ENCODE measurements at regions not wholly inside any gene's neighbourhood (a gene's known extent, or its start where the extent isn't known, plus 50 kb on each side); places are given as distances from the start of the nearest gene placed in this dataset.

GRCh38 chr5:67774267-67774552 is 441.3 kb upstream of the PIK3R1 start:
- Histone ChIP-seq H3K9ac (ENCODE audit: low read length) (no peak overlapping the region), H3K27ac (ENCODE audit: low read depth, low read length) (peak overlapping the region; percentile 44), H2AFZ (ENCODE audit: low read depth, low read length) (peak overlapping the region; percentile 62), H3K9me3 (ENCODE audit: insufficient read depth, low read depth, low read length) (no peaks in the 10 kb centered on the region), H3K4me2 (ENCODE audit: low read length) (peak overlapping the region; percentile 22), H3K36me3 (ENCODE audit: insufficient read depth, low read length) (no peaks in the 10 kb centered on the region), H3K4me3 (ENCODE audit: insufficient read depth, low read depth, low read length) (no peak overlapping the region), H3K27me3 (ENCODE audit: insufficient read depth, low read length) (no peaks in the 10 kb centered on the region), H4K20me1 (ENCODE audit: insufficient read depth, low read length) (no peaks in the 10 kb centered on the region), H3K79me2 (ENCODE audit: insufficient read depth, low read length) (no peaks in the 10 kb centered on the region), H3K4me1 (ENCODE audit: insufficient read depth, low read length) (peaks cover 14% of the 10 kb centered on the region)
- Mint-ChIP-seq H3K36me3 (ENCODE audit: low read depth, unreplicated experiment) (no peaks in the 10 kb centered on the region), H3K27ac (ENCODE audit: unreplicated experiment) (no peak overlapping the region), H3K9me3 (ENCODE audit: unreplicated experiment) (no peaks in the 10 kb centered on the region), H3K27me3 (ENCODE audit: low read depth, unreplicated experiment) (no peaks in the 10 kb centered on the region), H3K4me3 (ENCODE audit: unreplicated experiment) (no peak overlapping the region), H3K4me1 (ENCODE audit: low read depth, unreplicated experiment) (peaks cover 8% of the 10 kb centered on the region)
- TF ChIP-seq CTCF (IDR thresholded peaks at IDR 0.05; ENCODE audit: insufficient read depth, low read depth, low read length) (no peak), EZH2 (IDR thresholded peaks at IDR 0.05; ENCODE audit: insufficient read depth, low read length) (no peak)
- FAIRE-seq (no peak), DNase-seq (ENCODE audit: low read depth) (peak; percentile 36)

- Histone ChIP-seq H4K20me1 (ENCODE audit: insufficient read depth, low read length) (no peaks in the 10 kb centered on the region), H3K4me2 (ENCODE audit: low read length) (peak overlapping the region; percentile 22), H3K4me1 (ENCODE audit: insufficient read depth, low read length) (peaks cover 14% of the 10 kb centered on the region), H3K27ac (ENCODE audit: low read depth, low read length) (peak overlapping the region; percentile 44), H2AFZ (ENCODE audit: low read depth, low read length) (peak overlapping the region; percentile 62), H3K4me3 (ENCODE audit: insufficient read depth, low read depth, low read length) (no peak overlapping the region), H3K9ac (ENCODE audit: low read length) (no peak overlapping the region), H3K79me2 (ENCODE audit: insufficient read depth, low read length) (no peaks in the 10 kb centered on the region), H3K9me3 (ENCODE audit: insufficient read depth, low read depth, low read length) (no peaks in the 10 kb centered on the region), H3K36me3 (ENCODE audit: insufficient read depth, low read length) (no peaks in the 10 kb centered on the region), H3K27me3 (ENCODE audit: insufficient read depth, low read length) (no peaks in the 10 kb centered on the region)
- no peaks in the 10 kb centered on the region for H3K27me3 Mint-ChIP-seq (ENCODE audit: low read depth, unreplicated experiment)
- FAIRE-seq = peak; percentile 78
- TF ChIP-seq EZH2 (IDR thresholded peaks at IDR 0.05; ENCODE audit: insufficient read depth, low read length) = no peak
- no peak for TF ChIP-seq CTCF (IDR thresholded peaks at IDR 0.05; ENCODE audit: insufficient read depth, low read depth, low read length)
- no peaks in the 10 kb centered on the region for H3K9me3 Mint-ChIP-seq (ENCODE audit: unreplicated experiment)
- peak; percentile 95 for DNase-seq (ENCODE audit: low read depth)
- H3K27ac Mint-ChIP-seq (ENCODE audit: unreplicated experiment) = peak overlapping the region; percentile 49
- peaks cover 8% of the 10 kb centered on the region for H3K4me1 Mint-ChIP-seq (ENCODE audit: low read depth, unreplicated experiment)
- no peaks in the 10 kb centered on the region for H3K36me3 Mint-ChIP-seq (ENCODE audit: low read depth, unreplicated experiment)
- no peak overlapping the region for H3K4me3 Mint-ChIP-seq (ENCODE audit: unreplicated experiment)
These were observed 441.9 kb upstream of the PIK3R1 start for GRCh38 chr5:67773411-67774266.

GRCh38 chr5:67771791-67772190 is 443.8 kb upstream of the PIK3R1 start:
- FAIRE-seq = no peak
- no peak overlapping the region for H2AFZ ChIP-seq (ENCODE audit: low read depth, low read length)
- H3K27ac ChIP-seq (ENCODE audit: low read depth, low read length) = no peak overlapping the region
- H3K9me3 ChIP-seq (ENCODE audit: insufficient read depth, low read depth, low read length) = no peaks in the 10 kb centered on the region
- no peaks in the 10 kb centered on the region for H4K20me1 ChIP-seq (ENCODE audit: insufficient read depth, low read length)
- no peaks in the 10 kb centered on the region for H3K79me2 ChIP-seq (ENCODE audit: insufficient read depth, low read length)
- no peaks in the 10 kb centered on the region for H3K36me3 ChIP-seq (ENCODE audit: insufficient read depth, low read length)
- no peak overlapping the region for H3K27ac Mint-ChIP-seq (ENCODE audit: unreplicated experiment)
- peaks cover 14% of the 10 kb centered on the region for H3K4me1 ChIP-seq (ENCODE audit: insufficient read depth, low read length)
- H3K27me3 ChIP-seq (ENCODE audit: insufficient read depth, low read length) = no peaks in the 10 kb centered on the region
- no peaks in the 10 kb centered on the region for H3K36me3 Mint-ChIP-seq (ENCODE audit: low read depth, unreplicated experiment)
- no peaks in the 10 kb centered on the region for H3K27me3 Mint-ChIP-seq (ENCODE audit: low read depth, unreplicated experiment)
- H3K9me3 Mint-ChIP-seq (ENCODE audit: unreplicated experiment) = no peaks in the 10 kb centered on the region
- no peak overlapping the region for H3K4me3 ChIP-seq (ENCODE audit: insufficient read depth, low read depth, low read length)
- TF ChIP-seq EZH2 (IDR thresholded peaks at IDR 0.05; ENCODE audit: insufficient read depth, low read length) (no peak), CTCF (IDR thresholded peaks at IDR 0.05; ENCODE audit: insufficient read depth, low read depth, low read length) (no peak)
- H3K9ac ChIP-seq (ENCODE audit: low read length) = no peak overlapping the region
- H3K4me3 Mint-ChIP-seq (ENCODE audit: unreplicated experiment) = no peak overlapping the region
- peaks cover 8% of the 10 kb centered on the region for H3K4me1 Mint-ChIP-seq (ENCODE audit: low read depth, unreplicated experiment)
- DNase-seq (ENCODE audit: low read depth) = no peak
- no peak overlapping the region for H3K4me2 ChIP-seq (ENCODE audit: low read length)

All from astrocyte (in vitro differentiated cells and primary cell).